ENCODE measurements at regions not wholly inside any gene's neighbourhood (a gene's known extent, or its start where the extent isn't known, plus 50 kb on each side); places are given as distances from the start of the nearest gene placed in this dataset.

GRCh38 chr10:3911241-3911640 is 126.2 kb upstream of the KLF6 start:
- TF ChIP-seq, protein P1, sequence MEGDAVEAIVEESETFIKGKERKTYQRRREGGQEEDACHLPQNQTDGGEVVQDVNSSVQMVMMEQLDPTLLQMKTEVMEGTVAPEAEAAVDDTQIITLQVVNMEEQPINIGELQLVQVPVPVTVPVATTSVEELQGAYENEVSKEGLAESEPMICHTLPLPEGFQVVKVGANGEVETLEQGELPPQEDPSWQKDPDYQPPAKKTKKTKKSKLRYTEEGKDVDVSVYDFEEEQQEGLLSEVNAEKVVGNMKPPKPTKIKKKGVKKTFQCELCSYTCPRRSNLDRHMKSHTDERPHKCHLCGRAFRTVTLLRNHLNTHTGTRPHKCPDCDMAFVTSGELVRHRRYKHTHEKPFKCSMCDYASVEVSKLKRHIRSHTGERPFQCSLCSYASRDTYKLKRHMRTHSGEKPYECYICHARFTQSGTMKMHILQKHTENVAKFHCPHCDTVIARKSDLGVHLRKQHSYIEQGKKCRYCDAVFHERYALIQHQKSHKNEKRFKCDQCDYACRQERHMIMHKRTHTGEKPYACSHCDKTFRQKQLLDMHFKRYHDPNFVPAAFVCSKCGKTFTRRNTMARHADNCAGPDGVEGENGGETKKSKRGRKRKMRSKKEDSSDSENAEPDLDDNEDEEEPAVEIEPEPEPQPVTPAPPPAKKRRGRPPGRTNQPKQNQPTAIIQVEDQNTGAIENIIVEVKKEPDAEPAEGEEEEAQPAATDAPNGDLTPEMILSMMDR (optimal IDR thresholded peaks at IDR 0.05 in 1 of 3, IDR thresholded peaks at IDR 0.05 in 1 of 3, conservative IDR thresholded peaks at IDR 0.05 in 1 of 3; ENCODE audit: extremely low read depth in 1 of 3, insufficient read depth in 2 of 3, low read length in 3 of 3) = no peak
- no peak for TF ChIP-seq EZH2 (IDR thresholded peaks at IDR 0.05; ENCODE audit: low read length)

Measured in keratinocyte (primary cell).